OCI-LY3 (cell line): ENCODE measurements at regions not wholly inside any gene's neighbourhood (a gene's known extent, or its start where the extent isn't known, plus 50 kb on each side); places are given as distances from the start of the nearest gene placed in this dataset.

Experiments
- CTCF ChIP-seq: fragments of 200-600, 300-600 bp; sonication (generic); IDR thresholded peaks from 2 replicates; pipeline ENCODE4 v1.5.1; 2014; ENCODE audit warnings: antibody characterized with exemption, low read length, low read depth
- EZH2phosphoT487 ChIP-seq: fragments of 200-600 bp; shearing (Covaris generic); IDR thresholded peaks from 2 replicates; pipeline ENCODE4 v1.6.1; 2018; ENCODE audit warnings: antibody characterized with exemption, mixed run types, low read depth

GRCh38 chr9:32867026-32867425 lies 83.7 kb downstream of the TMEM215 start:
- TF ChIP-seq CTCF = no peak
- no peak for TF ChIP-seq EZH2phosphoT487
